ENCODE measurements at regions not wholly inside any gene's neighbourhood (a gene's known extent, or its start where the extent isn't known, plus 50 kb on each side); places are given as distances from the start of the nearest gene placed in this dataset.

DNA sequence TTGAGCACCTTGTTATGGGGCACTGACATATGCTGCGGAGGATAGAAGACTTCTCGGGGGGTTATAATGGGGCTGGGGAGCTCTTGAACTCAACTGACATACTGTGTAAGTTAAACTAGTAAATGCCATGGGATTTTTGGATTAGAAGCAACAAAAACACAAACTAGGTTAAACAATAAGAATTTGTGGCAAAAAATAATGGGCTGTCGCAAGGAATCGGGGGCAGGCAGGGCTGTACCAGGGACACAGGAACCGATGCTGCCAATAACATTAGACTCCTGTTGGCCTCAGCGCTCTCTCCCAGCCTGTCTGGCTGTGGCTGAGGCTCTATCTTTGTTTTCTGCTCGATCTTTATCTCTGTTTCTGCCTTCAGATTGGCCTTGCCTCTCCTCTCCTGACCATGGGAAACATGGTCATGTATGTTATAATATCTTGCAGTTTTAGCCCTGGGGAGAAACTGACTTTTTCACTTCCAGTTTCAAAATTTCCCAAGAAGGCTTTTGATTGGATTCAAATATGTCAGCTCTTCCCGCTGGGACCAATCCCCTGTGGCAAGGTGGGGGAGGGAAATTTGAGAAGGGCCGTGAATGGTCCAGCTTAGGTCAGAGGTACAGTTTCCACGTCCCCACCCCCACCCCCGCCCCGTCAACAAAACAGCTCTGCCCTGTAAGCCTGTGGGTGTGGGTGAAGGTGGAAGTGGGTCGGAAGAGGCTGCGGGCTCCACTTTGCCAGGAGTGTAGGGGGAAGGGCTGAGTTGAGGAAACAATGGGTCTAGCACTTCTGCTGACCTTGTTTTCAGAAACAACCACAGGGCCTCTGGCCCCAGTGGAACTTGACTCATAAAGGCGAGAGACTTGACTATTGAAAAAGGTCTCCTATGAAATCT lies 161.1 kb upstream of the TBL1XR1 start:
- TF ChIP-seq MYC (IDR thresholded peaks at IDR 0.05; ENCODE audit: low read depth, low read length), result no peak
- TF ChIP-seq, protein P1, sequence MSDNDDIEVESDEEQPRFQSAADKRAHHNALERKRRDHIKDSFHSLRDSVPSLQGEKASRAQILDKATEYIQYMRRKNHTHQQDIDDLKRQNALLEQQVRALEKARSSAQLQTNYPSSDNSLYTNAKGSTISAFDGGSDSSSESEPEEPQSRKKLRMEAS (IDR thresholded peaks at IDR 0.05; ENCODE audit: insufficient read depth, insufficient read length), result no peak
- TF ChIP-seq JUN (IDR thresholded peaks at IDR 0.05; ENCODE audit: borderline replicate concordance, insufficient read depth, insufficient read length, low read depth), result no peak
- TF ChIP-seq POLR2AphosphoS5 (IDR thresholded peaks at IDR 0.05; ENCODE audit: insufficient read depth, low read depth, low read length), result peak; percentile 49
- TF ChIP-seq FOS (IDR thresholded peaks at IDR 0.05; ENCODE audit: borderline replicate concordance, insufficient read depth, low read length), result peak; percentile 65
- TF ChIP-seq, protein P2, sequence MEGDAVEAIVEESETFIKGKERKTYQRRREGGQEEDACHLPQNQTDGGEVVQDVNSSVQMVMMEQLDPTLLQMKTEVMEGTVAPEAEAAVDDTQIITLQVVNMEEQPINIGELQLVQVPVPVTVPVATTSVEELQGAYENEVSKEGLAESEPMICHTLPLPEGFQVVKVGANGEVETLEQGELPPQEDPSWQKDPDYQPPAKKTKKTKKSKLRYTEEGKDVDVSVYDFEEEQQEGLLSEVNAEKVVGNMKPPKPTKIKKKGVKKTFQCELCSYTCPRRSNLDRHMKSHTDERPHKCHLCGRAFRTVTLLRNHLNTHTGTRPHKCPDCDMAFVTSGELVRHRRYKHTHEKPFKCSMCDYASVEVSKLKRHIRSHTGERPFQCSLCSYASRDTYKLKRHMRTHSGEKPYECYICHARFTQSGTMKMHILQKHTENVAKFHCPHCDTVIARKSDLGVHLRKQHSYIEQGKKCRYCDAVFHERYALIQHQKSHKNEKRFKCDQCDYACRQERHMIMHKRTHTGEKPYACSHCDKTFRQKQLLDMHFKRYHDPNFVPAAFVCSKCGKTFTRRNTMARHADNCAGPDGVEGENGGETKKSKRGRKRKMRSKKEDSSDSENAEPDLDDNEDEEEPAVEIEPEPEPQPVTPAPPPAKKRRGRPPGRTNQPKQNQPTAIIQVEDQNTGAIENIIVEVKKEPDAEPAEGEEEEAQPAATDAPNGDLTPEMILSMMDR (IDR thresholded peaks at IDR 0.05; ENCODE audit: extremely low read depth in 1 of 2, insufficient read depth in 1 of 2, low read depth in 1 of 2, low read length in 2 of 2), result peak in 1 of 2 donors; percentile 2
- TF ChIP-seq EZH2 (IDR thresholded peaks at IDR 0.05; ENCODE audit: borderline replicate concordance, low read depth, low read length, severe bottlenecking), result no peak
- peak; percentile 55 for TF ChIP-seq GATA2 (IDR thresholded peaks at IDR 0.05; ENCODE audit: insufficient read depth, insufficient read length, low read depth, low read length)
- H3K79me2 ChIP-seq (ENCODE audit: control insufficient read depth, insufficient read depth, low read length), result no peaks in the 10 kb centered on the region
- DNase-seq (ENCODE audit: low read depth, low spot score) (peak; percentile 91), FAIRE-seq (peak; percentile 96)
- no peaks in the 10 kb centered on the region for H3K9me3 ChIP-seq (replicated peaks; ENCODE audit: control insufficient read depth, insufficient read depth, low read length)
- H3K4me3 ChIP-seq (replicated peaks in 1 of 3; ENCODE audit: insufficient read depth in 1 of 3, low read depth in 1 of 3, low read length in 3 of 3), result peak overlapping the region in 1 of 3 experiments; percentile 15
- H3K4me2 ChIP-seq (ENCODE audit: insufficient read depth, low read length), result peak overlapping the region; percentile 79
- peak overlapping the region; percentile 98 for H3K27ac ChIP-seq (ENCODE audit: insufficient read depth, low read depth, low read length)
- dilution Hi-C loops (cut with MboI; ENCODE audit: extremely low pct_ligation_motif_present, low sequenced_read_pairs), result no loop called here
- intact Hi-C loops (cut with micrococcal nuclease), result loop anchor here (1.0 to 10.0 kb wide), 6 partner anchors 38 to 994 kb away; no protein-coding TSS in a partner anchor
- peak overlapping the region; percentile 85 for H3K9ac ChIP-seq (replicated peaks; ENCODE audit: extremely low read depth, insufficient read depth, low read length)
- no peaks in the 10 kb centered on the region for H4K20me1 ChIP-seq (replicated peaks; ENCODE audit: control insufficient read depth, extremely low read depth, insufficient read depth, low read length)
- CTCF ChIA-PET, result interaction anchor here (0.5 to 7.7 kb wide), 9 partner anchors 12 to 574 kb away, joined by 3 to 76 read pairs (median 4); partner anchors contain the start of gene TBL1XR1
- peak overlapping the region; percentile 17 for H2AFZ ChIP-seq (ENCODE audit: low read depth, low read length)
- no peaks in the 10 kb centered on the region for H3K9me1 ChIP-seq (replicated peaks; ENCODE audit: control insufficient read depth, extremely low read depth, insufficient read depth, low read length)
- no peaks in the 10 kb centered on the region for H3K36me3 ChIP-seq (ENCODE audit: control insufficient read depth in 2 of 2, extremely low read depth in 1 of 2, insufficient read depth in 2 of 2, low read length in 2 of 2)
- no TSS peak for BruUV-seq (replicated peaks)
- POLR2A ChIA-PET, result interaction anchor here (1.0 to 2.2 kb wide), 2 partner anchors 12 to 161 kb away, joined by 5 to 10 read pairs; partner anchors contain the start of gene TBL1XR1
- no peaks in the 10 kb centered on the region for H3K27me3 ChIP-seq (ENCODE audit: control insufficient read depth in 2 of 2, insufficient read depth in 2 of 2, low read length in 2 of 2)
- H3K4me1 ChIP-seq (ENCODE audit: control insufficient read depth, extremely low read depth, insufficient read depth, low read length), result peaks cover 50% of the 10 kb centered on the region
